ENCODE measurements at regions not wholly inside any gene's neighbourhood (a gene's known extent, or its start where the extent isn't known, plus 50 kb on each side); places are given as distances from the start of the nearest gene placed in this dataset.

DNA sequence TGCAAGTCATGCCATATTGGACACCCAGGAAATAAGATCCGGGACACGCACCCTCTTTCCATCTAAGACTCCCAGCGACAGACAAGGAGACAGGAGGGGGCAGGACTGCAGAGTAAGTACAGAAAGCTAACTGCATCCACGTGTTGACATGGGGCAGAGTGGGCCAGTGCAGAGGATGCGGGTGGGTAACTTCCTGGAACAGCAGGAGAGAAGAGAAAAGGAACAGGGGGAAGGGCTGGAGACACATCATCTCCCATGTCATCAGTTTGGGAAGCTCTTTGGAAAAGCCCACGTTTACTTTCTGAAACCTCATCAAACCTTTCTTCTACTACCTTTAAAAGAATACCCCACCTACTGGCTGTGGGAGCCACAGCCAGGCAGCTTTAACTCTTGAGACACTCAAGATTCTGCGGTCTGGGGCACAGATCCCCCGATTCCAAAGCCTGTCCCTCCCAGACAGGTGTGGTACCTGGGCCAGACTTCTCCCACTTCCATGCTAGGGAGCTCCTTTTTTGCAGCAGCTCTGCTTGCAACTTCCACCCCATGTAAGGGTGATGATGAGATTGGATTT is 273.5 kb upstream of the RPL38 start:
- intact Hi-C loops (cut with DNase I) = no loop called here
- DNase-seq (ENCODE audit: missing footprints) (no peak), ATAC-seq (no peak)

GRCh38 chr17:73932216-73932749 is 271.2 kb upstream of the RPL38 start:
- DNase-seq (ENCODE audit: missing footprints) = no peak
- intact Hi-C loops (cut with DNase I) = no loop called here
- no peak for ATAC-seq

DNA sequence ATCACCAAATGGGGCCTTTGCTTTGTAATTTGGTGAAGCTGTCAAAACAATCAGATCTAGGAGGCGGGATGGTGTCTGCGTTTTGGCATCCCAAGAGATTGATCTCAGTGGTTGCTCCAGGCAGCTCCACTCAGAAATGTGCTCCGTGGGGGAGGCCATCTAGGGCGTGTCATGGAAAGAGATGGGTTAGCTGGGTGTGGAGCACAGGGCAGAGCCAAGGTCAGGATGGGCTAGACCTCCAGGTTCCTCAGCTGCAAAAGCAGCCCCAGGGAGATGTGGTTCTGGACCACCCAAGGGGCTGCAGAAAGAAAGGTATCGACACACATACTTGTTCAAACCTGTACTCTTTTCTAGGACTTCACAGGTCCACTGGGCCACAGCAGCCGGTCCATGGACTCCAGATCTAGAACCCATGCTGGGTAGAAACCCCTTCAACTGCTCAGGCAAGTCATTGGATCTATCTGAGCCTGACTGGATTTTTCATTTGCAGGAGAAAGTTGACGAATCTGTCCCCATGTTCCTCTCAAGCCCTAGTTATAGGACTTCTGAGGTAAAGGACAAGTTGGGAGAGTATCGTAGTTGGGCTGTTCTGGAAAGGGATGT is 270.2 kb upstream of the RPL38 start:
- DNase-seq (ENCODE audit: missing footprints) (no peak), ATAC-seq (no peak)
- intact Hi-C loops (cut with DNase I) = no loop called here

DNA sequence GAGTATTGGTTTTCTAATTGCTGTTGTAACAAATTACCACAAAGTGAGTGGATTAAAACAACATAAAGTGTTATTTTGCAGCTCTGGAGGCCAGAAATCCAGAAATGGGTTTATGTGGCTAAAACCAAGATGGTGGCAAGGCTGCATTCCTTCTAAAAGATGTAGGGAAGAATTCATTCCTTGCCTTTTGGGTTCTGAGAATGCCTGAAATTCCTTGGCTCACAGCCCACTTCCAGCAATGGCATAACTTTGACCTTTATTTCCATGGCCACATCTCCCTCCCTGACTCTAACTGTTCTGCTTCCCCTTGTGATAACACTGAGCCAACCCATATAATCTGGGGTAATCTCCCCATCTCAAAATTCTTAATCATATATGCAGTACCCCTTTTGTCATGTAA is 269.6 kb upstream of the RPL38 start:
- intact Hi-C loops (cut with DNase I) = no loop called here
- ATAC-seq = no peak
- no peak for DNase-seq (ENCODE audit: missing footprints)

- intact Hi-C loops (cut with DNase I) = no loop called here
- ATAC-seq = no peak
- DNase-seq (ENCODE audit: missing footprints) = no peak
Observed at GRCh38 chr17:73934696-73935095, 268.8 kb upstream of the RPL38 start.

DNA sequence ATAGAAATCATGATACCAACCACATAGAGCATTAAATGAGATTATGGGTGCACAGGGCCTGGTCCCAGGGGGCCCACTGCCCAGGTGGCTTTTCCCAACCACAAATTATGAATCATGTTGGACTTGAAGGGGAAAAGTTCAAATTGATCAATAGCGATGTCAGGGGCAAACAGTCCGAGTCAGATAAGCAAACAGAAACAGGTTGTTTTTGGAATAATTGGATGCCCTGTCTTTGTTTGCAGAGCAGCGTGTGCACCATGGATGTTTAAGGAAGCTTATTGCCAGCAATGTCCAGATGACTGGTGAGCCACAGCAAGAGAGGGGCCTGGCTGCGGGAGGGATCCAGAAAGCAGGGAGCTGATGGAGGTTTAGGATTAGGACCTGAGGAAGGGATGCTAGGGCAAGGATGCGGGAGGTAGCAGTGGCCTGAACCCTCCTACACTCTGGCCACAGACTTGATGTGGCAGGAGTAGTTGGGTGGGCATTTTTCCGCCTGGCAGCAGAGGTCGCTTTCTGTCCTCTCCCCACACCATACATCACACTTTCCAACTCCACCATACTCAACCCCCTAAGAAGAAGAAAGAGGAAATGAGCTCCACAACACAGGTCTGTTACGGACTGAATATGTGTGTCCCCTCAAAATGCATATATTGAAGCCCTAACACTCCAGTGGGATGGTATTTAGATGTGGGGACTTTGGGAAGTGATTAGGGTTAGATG is 266.4 kb upstream of the RPL38 start:
- DNase-seq (ENCODE audit: missing footprints) (no peak), ATAC-seq (no peak)
- intact Hi-C loops (cut with DNase I) = no loop called here

DNA sequence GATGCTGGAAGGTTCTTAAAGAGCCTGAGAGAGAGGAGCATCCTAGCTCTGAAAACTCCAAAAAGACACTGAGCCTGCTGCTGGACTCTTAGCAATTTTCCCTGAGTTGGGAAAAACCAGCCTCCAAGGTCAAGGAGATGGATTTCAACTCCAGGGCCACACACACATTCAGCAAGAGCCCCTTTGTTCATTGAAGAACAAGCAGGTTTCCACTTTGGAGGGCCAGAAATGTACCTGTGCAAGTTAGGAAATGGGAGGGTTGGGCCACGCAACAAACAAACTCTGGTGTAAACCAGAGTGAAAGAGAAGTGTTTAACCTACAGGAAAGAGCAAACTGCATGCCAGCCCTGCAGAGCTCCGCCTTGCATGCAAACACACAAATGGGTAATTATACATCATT is 264.8 kb upstream of the RPL38 start:
- DNase-seq (ENCODE audit: missing footprints) = no peak
- intact Hi-C loops (cut with DNase I) = no loop called here
- ATAC-seq = no peak

GRCh38 chr17:73939806-73940205 is 263.7 kb upstream of the RPL38 start:
- DNase-seq (ENCODE audit: missing footprints) (no peak), ATAC-seq (no peak)
- intact Hi-C loops (cut with DNase I) = no loop called here

GRCh38 chr17:73940511-73940910 is 263.0 kb upstream of the RPL38 start:
- intact Hi-C loops (cut with DNase I) = no loop called here
- ATAC-seq = no peak
- no peak for DNase-seq (ENCODE audit: missing footprints)

DNA sequence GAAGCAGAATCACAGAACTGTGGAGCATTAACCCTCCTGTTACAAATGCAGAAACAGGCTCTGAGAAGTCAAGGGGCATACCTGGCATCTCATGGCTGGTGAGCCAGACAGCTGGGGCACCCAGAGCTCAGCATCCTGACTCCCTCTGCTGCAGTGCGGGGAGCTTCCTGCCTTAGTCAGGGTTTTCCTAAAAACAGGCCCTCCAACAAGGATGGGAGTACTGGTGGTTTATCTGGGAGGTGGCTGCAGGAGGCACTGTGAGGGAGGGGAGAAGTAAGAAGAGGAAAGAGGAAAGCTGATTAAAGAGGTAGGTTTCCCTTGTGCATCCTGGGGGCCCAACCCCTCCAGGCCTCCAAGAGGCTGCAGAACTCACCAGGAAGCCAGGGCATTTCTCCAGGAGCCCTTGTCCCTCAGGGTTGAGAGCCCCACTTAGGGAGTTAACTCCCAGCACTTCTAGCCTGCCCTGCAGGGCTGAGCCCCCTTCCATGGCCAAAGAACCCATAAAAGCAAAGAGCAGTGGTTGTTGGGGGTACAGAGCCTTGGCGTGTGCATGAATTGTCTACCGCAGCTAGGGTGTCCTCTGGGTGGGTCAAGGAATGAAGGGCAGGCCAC is 261.5 kb upstream of the RPL38 start:
- intact Hi-C loops (cut with DNase I) = no loop called here
- ATAC-seq (no peak), DNase-seq (ENCODE audit: missing footprints) (no peak)

DNA sequence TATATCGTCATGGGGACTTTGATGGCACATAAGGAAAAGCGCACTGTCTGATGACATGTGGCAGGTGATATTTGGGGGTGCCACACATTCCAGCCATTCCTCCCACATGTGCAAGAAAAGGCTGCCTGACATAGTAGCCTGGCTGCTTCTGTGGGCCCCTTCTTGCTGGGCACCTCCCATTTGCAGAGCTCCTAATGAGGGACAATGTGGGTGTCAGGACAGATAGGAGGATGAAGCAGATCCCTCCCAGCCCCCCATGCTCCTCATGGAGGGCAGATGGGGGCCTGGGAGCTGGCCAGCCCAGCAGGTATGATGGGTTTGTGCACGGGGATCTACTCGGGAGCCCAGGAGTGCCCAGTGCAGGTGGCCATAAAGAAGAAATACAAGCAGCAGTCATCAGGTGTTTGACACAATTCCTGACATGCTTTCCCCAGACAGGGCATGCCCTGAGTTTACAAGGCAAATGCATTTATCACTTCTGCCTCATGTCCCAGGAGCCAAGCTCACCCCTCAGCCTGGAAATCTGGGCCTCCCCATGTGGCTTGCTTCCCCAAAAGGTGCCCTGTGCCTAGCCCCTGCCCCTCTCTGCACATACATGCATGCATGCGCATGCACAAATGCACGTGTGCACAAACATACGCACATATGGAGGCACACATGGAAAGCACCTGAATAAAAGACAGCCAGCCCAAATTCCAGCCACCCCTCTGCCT is 260.6 kb upstream of the RPL38 start:
- no peak for DNase-seq (ENCODE audit: missing footprints)
- intact Hi-C loops (cut with DNase I) = no loop called here
- ATAC-seq = no peak

- intact Hi-C loops (cut with DNase I) = no loop called here
- ATAC-seq = no peak
- no peak for DNase-seq (ENCODE audit: missing footprints)
Observed at GRCh38 chr17:73943416-73944110, 259.9 kb upstream of the RPL38 start.

GRCh38 chr17:73944366-73944765 is 259.1 kb upstream of the RPL38 start:
- ATAC-seq (no peak), DNase-seq (ENCODE audit: missing footprints) (no peak)
- intact Hi-C loops (cut with DNase I) = no loop called here

- DNase-seq (ENCODE audit: missing footprints) (no peak), ATAC-seq (no peak)
- intact Hi-C loops (cut with DNase I) = no loop called here
Observed at GRCh38 chr17:73947281-73947965, 256.1 kb upstream of the RPL38 start.

GRCh38 chr17:73947966-73948355 is 255.5 kb upstream of the RPL38 start:
- DNase-seq (ENCODE audit: missing footprints) (no peak), ATAC-seq (no peak)
- intact Hi-C loops (cut with DNase I) = no loop called here

DNA sequence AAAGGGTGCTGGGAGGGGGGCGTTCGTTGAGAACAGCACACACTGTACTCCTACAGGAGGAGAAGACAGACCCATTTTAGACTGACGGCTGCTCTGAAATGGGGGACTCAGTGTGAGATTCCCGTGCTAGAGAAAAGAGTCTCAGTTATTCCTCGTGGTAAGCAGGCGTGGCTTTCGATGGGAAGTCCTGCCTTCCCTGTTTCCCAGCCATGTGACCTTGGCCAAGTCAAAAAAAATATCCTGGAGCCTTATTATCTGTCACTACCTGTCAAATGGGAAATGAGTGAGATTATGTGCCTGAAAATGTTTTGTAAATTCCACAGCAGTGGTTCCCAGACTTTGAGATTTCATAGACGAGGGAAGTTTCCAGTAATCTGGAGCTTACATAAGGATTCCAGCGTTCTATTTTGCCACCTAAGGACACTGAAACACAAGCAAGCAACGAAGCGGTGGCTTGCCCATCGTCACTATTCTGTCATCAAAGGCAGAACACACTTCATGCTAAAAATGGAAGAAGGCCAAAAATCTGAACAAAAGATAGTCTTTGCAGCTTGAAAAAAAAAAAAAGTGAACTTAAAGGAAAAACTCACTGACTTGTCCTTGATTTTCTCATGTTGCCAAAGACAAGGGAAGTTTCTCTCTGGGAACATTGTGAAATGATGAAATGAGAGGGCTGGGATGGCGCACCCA is 253.4 kb upstream of the RPL38 start:
- intact Hi-C loops (cut with DNase I) = loop anchor here (10.0 kb wide), 2 partner anchors 295 to 525 kb away; no protein-coding TSS in a partner anchor
- no peak for DNase-seq (ENCODE audit: missing footprints)
- no peak for ATAC-seq

GRCh38 chr17:73950593-73950914 is 252.9 kb upstream of the RPL38 start:
- intact Hi-C loops (cut with DNase I) = loop anchor here (10.0 kb wide), 2 partner anchors 296 to 526 kb away; no protein-coding TSS in a partner anchor
- no peak for DNase-seq (ENCODE audit: missing footprints)
- no peak for ATAC-seq

- intact Hi-C loops (cut with DNase I) = loop anchor here (10.0 kb wide), 2 partner anchors 297 to 527 kb away; no protein-coding TSS in a partner anchor
- ATAC-seq = no peak
- no peak for DNase-seq (ENCODE audit: missing footprints)
Observed at GRCh38 chr17:73952082-73952479, 251.4 kb upstream of the RPL38 start.
